K562 (cell line): ENCODE measurements at regions not wholly inside any gene's neighbourhood (a gene's known extent, or its start where the extent isn't known, plus 50 kb on each side); places are given as distances from the start of the nearest gene placed in this dataset.

Source experiments
- ATAC-seq: fragments of 200-7000 bp; cut with Tn5 transposase; 3 replicates; pipeline ENCODE4 v1.9.1; 2020; ENCODE audit warnings: moderate library complexity
- BruUV-seq: library from RNA; stranded (reverse); fragments of 400-500 nt; replicated peaks from 2 replicates; lab custom pipeline; 2021; lab: Mats Ljungman, UMichigan
- CTCF ChIA-PET: fragments of 300-600 bp; formaldehyde crosslinking; extraction: SDS; loops from one replicate; lab custom pipeline; 2021; ENCODE audit warnings: low intra/inter-chr PET ratio; lab: Yijun Ruan, JAX
- POLR2A ChIA-PET: fragments of 300-600, 350-650 bp; sonication (Branson Sonifier 250); formaldehyde crosslinking; extraction: SDS; loops from one replicate; lab custom pipeline; 2021; ENCODE audit warnings: antibody characterized with exemption, inconsistent platforms; lab: Yijun Ruan, JAX
- DNase-seq, 4 experiments: peaks; one replicate each; pipeline versions ENCODE4 v3.0.0 to v3.0.0-alpha.2; 2011 to 2018; ENCODE audit warnings: low spot score in 3 of 4, mixed read lengths in 3 of 4; ENCODE audit errors: extremely low read depth in 1 of 4
- FAIRE-seq: peaks from 2 replicates; lab custom pipeline; 2011; peaks lifted over from hg19 to GRCh38; lab: Jason Lieb, UNC
- H2AFZ ChIP-seq: 2 replicates; pipeline ENCODE4 v1.6.0; 2011; ENCODE audit warnings: low read depth, low read length, control low read depth, inconsistent platforms
- H3K27ac ChIP-seq: fragments of 200-600 bp; 3 replicates; pipeline ENCODE4 v1.8.0; 2011; ENCODE audit warnings: low read depth, mild to moderate bottlenecking, control low read depth, inconsistent platforms, low read length, moderate library complexity, mixed read lengths; ENCODE audit errors: extremely low read depth
- H3K27me3 ChIP-seq, 2 experiments: fragments of 300-600 bp in 1 of 2; 2 replicates in 1 of 2; 3 replicates in 1 of 2; pipeline versions ENCODE4 v1.6.0 to v1.8.0; 2011; ENCODE audit warnings: inconsistent platforms in 2 of 2, low read length in 2 of 2, mild to moderate bottlenecking in 1 of 2, mixed read lengths in 1 of 2, moderate library complexity in 1 of 2; ENCODE audit not compliant: control insufficient read depth in 2 of 2, insufficient read depth in 2 of 2
- H3K36me3 ChIP-seq: fragments of 300-600 bp; 3 replicates; pipeline ENCODE4 v1.8.0; 2011; ENCODE audit warnings: mild to moderate bottlenecking, low read length, inconsistent platforms; ENCODE audit not compliant: control insufficient read depth, insufficient read depth
- H3K4me1 ChIP-seq, 2 experiments: fragments of 200-600 bp in 1 of 2; replicated peaks in 1 of 2; 2 replicates in 1 of 2; 3 replicates in 1 of 2; pipeline versions ENCODE4 v1.5.1 to v1.8.0; 2011; ENCODE audit warnings: inconsistent platforms in 2 of 2, low read length in 2 of 2, mild to moderate bottlenecking in 1 of 2, mixed read lengths in 1 of 2, moderate library complexity in 1 of 2; ENCODE audit not compliant: control insufficient read depth in 2 of 2, insufficient read depth in 2 of 2
- H3K4me2 ChIP-seq: 2 replicates; pipeline ENCODE4 v1.6.1; 2011; ENCODE audit warnings: low read length, control low read depth, inconsistent platforms, mixed read lengths; ENCODE audit not compliant: insufficient read depth
- H3K4me3 ChIP-seq: fragments of 200-600 bp; sonication (generic), shearing (Covaris generic); 2 replicates; pipeline ENCODE4 v1.5.1; 2016; ENCODE audit warnings: control low read depth, inconsistent platforms
- H3K79me2 ChIP-seq: fragments of 200-600 bp; 3 replicates; pipeline ENCODE4 v1.8.0; 2011; ENCODE audit warnings: low read length, inconsistent platforms; ENCODE audit not compliant: control insufficient read depth, insufficient read depth
- H3K9ac ChIP-seq, 2 experiments: 2 replicates each; pipeline versions ENCODE4 v1.6.0 to v1.6.1; 2011; ENCODE audit warnings: low read depth in 2 of 2, low read length in 2 of 2, control low read depth in 1 of 2, inconsistent platforms in 1 of 2, mild to moderate bottlenecking in 1 of 2, mixed read lengths in 1 of 2; ENCODE audit not compliant: insufficient read depth in 1 of 2
- H3K9me1 ChIP-seq: one replicate; pipeline ENCODE4 v1.6.0; 2011; ENCODE audit warnings: inconsistent platforms, mild to moderate bottlenecking, low read length, moderate library complexity; ENCODE audit not compliant: control insufficient read depth, insufficient read depth
- H3K9me3 ChIP-seq: replicated peaks from 2 replicates; pipeline ENCODE4 v1.5.1; 2011; ENCODE audit warnings: low read depth, low read length, inconsistent platforms; ENCODE audit not compliant: control insufficient read depth, insufficient read depth
- H4K20me1 ChIP-seq: replicated peaks from 2 replicates; pipeline ENCODE4 v1.6.1; 2011; ENCODE audit warnings: low read length, inconsistent platforms, mixed read lengths; ENCODE audit not compliant: control insufficient read depth, insufficient read depth
- BRCA1 ChIP-seq, 2 experiments: fragments of 450-650 bp in 1 of 2; sonication (generic) in 1 of 2; formaldehyde crosslinking in 1 of 2; IDR thresholded peaks; 2 replicates each; pipeline versions ENCODE4 v1.5.0 to v1.6.1; 2017 to 2020; ENCODE audit warnings: mild to moderate bottlenecking in 1 of 2, missing genetic modification reagents in 1 of 2
- EHMT2 ChIP-seq: fragments of 450-650 bp; IDR thresholded peaks from 2 replicates; pipeline ENCODE4 v1.6.1; 2018; ENCODE audit warnings: antibody characterized with exemption
- HDGF ChIP-seq: fragments of 450-650 bp; IDR thresholded peaks from 2 replicates; pipeline ENCODE4 v1.6.1; 2016
- MCM7 ChIP-seq, 2 experiments: fragments of 450-650 bp; IDR thresholded peaks; 2 replicates each; pipeline ENCODE4 v1.6.1; 2016 to 2018
- ZBTB40 ChIP-seq, 2 experiments: fragments of 450-650 bp in 1 of 2; sonication (generic) in 1 of 2; formaldehyde crosslinking in 1 of 2; IDR thresholded peaks; 2 replicates each; pipeline versions ENCODE4 v1.7.1 to v1.9.0; 2016 to 2022; ENCODE audit warnings: inconsistent platforms in 1 of 2, mild to moderate bottlenecking in 1 of 2, missing genetic modification reagents in 1 of 2
- ZHX1 ChIP-seq: fragments of 150-350 bp; conservative IDR thresholded peaks from 2 replicates; pipeline ENCODE4 v1.6.1; 2014; ENCODE audit warnings: low read length
- ZNF436 ChIP-seq: fragments of 250-450, 450-650 bp; sonication (Bioruptor Pico); formaldehyde crosslinking; IDR thresholded peaks from 2 replicates; pipeline ENCODE4 v1.7.0; 2020; ENCODE audit warnings: mild to moderate bottlenecking
- WGBS: fragments of 100-300 bp; shearing (Covaris generic); methylation state at CpG from one replicate; pipeline ENCODE4 v1.1.6; 2016; ENCODE audit warnings: low coverage, mixed read lengths; ENCODE audit not compliant: insufficient coverage; ENCODE audit errors: missing lambda C conversion rate; 5-methylcytosine and 5-hydroxymethylcytosine counted together
- in situ Hi-C: fragments of 300-500 bp; cut with MboI; formaldehyde crosslinking; loops from 4 replicates; pipeline ENCODE4 v1.15.0; 2018; ENCODE audit warnings: inconsistent platforms, mixed read lengths
- intact Hi-C: fragments of 100-400 bp; cut with micrococcal nuclease; formaldehyde crosslinking; loops from 2 replicates; pipeline ENCODE4 v1.14.2; 2022

GRCh38 chr10:88127269-88127668, 263.8 kb downstream of the PTEN start:
- in situ Hi-C loops, result no loop called here
- Histone ChIP-seq H3K79me2 (no peaks in the 10 kb centered on the region), H3K4me2 (no peak overlapping the region), H3K27ac (no peak overlapping the region), H3K4me1 (no peaks in the 10 kb centered on the region), H3K9ac (no peak overlapping the region), H2AFZ (no peak overlapping the region), H3K4me3 (no peak overlapping the region), H3K36me3 (no peaks in the 10 kb centered on the region), H3K9me3 (no peaks in the 10 kb centered on the region), H4K20me1 (no peaks in the 10 kb centered on the region), H3K27me3 (no peaks in the 10 kb centered on the region), H3K9me1 (no peaks in the 10 kb centered on the region)
- WGBS, result 0% methylated on average over 2 of the region's 2 CpGs
- TF ChIP-seq HDGF (no peak), ZHX1 (no peak), ZBTB40 (IDR thresholded peaks at IDR 0.05) (no peak), ZBTB40 (CRISPR knock-in tag; IDR thresholded peaks at IDR 0.05) (no peak), ZNF436 (CRISPR knock-in tag) (no peak), BRCA1 (IDR thresholded peaks at IDR 0.05) (no peak), BRCA1 (CRISPR knock-in tag; IDR thresholded peaks at IDR 0.05) (no peak), MCM7 (IDR thresholded peaks at IDR 0.05) (no peak), EHMT2 (no peak)
- ChIA-PET POLR2A (no interaction called here), CTCF (no interaction called here)
- FAIRE-seq, result no peak
- BruUV-seq, result no TSS peak
- no peak for ATAC-seq
- DNase-seq, result no peak
- intact Hi-C loops, result no loop called here
